SJSA1 (cell line): ENCODE measurements at regions not wholly inside any gene's neighbourhood (a gene's known extent, or its start where the extent isn't known, plus 50 kb on each side); places are given as distances from the start of the nearest gene placed in this dataset.

Experiments
- DNase-seq, 2 experiments: peaks; one replicate each; pipeline ENCODE4 v3.0.0-alpha.2; 2015 to 2020; ENCODE audit warnings: low spot score in 2 of 2, low read depth in 1 of 2
- H3K27ac ChIP-seq: fragments of 250-450 bp; sonication (Bioruptor Pico); 2 replicates; pipeline ENCODE4 v1.5.1; 2020; ENCODE audit warnings: mild to moderate bottlenecking, moderate library complexity
- H3K27me3 ChIP-seq: fragments of 250-450 bp; sonication (Bioruptor Pico); replicated peaks from 2 replicates; pipeline ENCODE4 v1.5.1; 2020; ENCODE audit warnings: mild to moderate bottlenecking, moderate library complexity
- H3K36me3 ChIP-seq: fragments of 250-450 bp; sonication (Bioruptor Pico); 2 replicates; pipeline ENCODE4 v1.5.1; 2020; ENCODE audit warnings: mild to moderate bottlenecking
- H3K4me1 ChIP-seq: fragments of 250-450 bp; sonication (Bioruptor Pico); replicated peaks from 2 replicates; pipeline ENCODE4 v1.6.1; 2021; ENCODE audit warnings: mild to moderate bottlenecking
- H3K4me3 ChIP-seq: fragments of 250-450 bp; sonication (Bioruptor Pico); 2 replicates; pipeline ENCODE4 v1.5.1; 2020; ENCODE audit warnings: mild to moderate bottlenecking
- H3K9me3 ChIP-seq: fragments of 250-450 bp; sonication (Bioruptor Pico); replicated peaks from 2 replicates; pipeline ENCODE4 v1.5.1; 2020; ENCODE audit warnings: mild to moderate bottlenecking

DNA sequence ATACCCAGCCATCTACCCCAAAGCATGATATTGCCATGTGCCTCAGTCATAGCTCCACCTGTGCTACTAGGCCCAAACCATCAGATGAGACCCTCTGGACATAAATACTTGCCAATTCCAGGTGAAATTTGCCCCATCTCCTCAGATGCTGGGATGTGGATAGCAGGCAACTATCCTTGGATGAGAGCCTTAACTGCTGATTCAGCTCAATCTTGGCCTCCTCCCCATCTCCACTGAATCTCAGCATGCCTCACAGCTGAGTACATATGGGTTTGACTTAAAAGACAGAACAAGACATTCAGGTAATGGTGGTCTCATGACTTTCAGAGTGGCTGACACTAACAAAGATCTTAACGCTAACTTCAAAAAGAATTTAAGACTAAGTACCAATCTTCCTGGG is 50.8 kb upstream of the KLHL13 start:
- no peak overlapping the region for H3K4me3 ChIP-seq
- no peak for DNase-seq
- no peaks in the 10 kb centered on the region for H3K4me1 ChIP-seq
- no peaks in the 10 kb centered on the region for H3K9me3 ChIP-seq
- H3K27ac ChIP-seq = no peak overlapping the region
- H3K36me3 ChIP-seq = no peaks in the 10 kb centered on the region
- H3K27me3 ChIP-seq = no peaks in the 10 kb centered on the region

DNA sequence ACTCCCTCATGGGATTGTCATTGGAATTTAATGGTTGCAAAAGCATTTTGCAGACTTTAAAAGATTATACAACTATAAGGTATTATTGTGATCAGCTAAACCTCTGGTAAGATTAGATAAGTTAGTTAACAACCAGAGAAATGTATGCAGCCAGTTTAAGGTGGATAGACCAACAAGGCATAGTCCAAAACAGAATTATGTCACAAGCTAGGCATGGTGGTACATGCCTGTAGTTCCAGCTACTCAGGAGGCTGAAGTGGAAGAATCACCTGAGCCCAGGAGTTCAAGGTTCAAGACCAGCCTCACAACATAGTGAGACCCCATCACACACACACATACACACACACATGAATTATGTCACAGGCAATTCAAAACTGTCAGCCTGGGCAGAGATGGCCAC is 54.7 kb upstream of the KLHL13 start:
- Histone ChIP-seq H3K27me3 (no peaks in the 10 kb centered on the region), H3K4me3 (no peak overlapping the region), H3K9me3 (no peaks in the 10 kb centered on the region), H3K36me3 (no peaks in the 10 kb centered on the region), H3K4me1 (no peaks in the 10 kb centered on the region), H3K27ac (no peak overlapping the region)
- DNase-seq = no peak

DNA sequence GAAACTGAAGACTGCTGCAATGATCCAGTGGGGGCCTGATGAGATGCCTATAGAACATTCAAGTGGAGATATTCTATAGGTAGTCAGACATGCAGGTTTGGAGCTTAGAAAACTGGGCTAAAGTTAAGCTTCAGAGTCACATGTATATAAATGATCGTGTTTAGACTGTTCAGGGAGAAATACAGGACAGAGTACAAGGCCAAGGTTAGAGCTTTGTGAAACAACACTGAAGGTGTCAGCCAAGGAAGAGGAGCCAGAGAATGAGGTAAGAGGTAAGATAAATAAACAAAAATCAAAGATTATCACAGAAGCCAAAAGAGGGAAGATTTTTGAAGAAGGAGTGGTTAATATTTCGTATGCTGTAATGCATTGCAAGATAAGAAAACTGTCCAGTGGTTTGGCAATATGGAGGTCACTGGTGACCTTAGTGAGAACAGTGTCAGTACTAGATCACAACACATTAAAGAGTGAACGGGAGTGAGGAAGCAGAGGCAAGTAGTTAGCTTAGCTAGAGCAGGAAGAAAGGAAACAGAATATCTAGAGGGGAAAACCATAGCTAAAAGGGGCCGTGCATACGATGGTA is 58.0 kb upstream of the KLHL13 start:
- Histone ChIP-seq H3K27me3 (no peaks in the 10 kb centered on the region), H3K4me1 (no peaks in the 10 kb centered on the region), H3K36me3 (no peaks in the 10 kb centered on the region), H3K4me3 (no peak overlapping the region), H3K27ac (no peak overlapping the region), H3K9me3 (no peaks in the 10 kb centered on the region)
- DNase-seq = no peak

DNA sequence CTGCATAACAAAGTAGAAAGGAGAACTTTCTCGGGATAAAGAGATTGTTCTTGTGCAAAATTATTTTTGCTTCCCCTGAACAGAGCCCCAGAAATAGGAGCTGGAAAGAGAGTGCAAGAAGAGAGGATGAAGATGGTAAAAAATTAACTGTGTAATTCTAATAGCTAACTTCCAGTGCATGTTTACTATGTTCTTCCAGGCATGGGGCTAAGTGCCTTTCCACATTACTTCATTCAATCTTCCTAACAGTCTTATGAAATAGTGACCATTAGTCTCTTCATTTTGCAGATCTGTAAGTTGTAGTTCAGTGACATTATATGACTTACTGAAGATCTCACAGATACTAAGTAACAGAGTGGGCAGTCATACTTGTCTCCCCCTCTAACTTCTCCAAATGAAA is 61.1 kb upstream of the KLHL13 start:
- no peak overlapping the region for H3K4me3 ChIP-seq
- no peaks in the 10 kb centered on the region for H3K27me3 ChIP-seq

DNA sequence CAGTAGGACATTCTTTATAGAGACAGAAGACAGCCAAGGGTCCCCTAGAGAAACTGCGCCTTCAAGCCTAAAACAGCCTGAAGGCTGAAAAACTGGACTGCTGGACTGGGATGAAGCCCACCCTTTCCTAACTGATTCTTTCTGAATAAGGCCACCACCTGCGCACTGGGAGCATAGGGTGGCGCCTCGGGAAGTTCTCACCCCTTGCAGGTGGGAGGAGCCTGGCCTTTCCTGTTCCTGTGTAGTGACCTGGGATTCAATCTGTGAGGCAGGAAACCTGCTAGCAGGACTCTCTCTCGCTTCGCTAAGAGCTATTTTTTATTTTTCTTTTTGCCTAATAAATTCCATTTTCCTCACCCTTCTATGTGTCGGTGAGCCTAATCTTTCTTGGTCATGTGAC is 61.8 kb upstream of the KLHL13 start:
- Histone ChIP-seq H3K36me3 (no peaks in the 10 kb centered on the region), H3K4me3 (no peak overlapping the region), H3K27me3 (no peaks in the 10 kb centered on the region), H3K4me1 (no peaks in the 10 kb centered on the region), H3K27ac (no peak overlapping the region), H3K9me3 (no peaks in the 10 kb centered on the region)
- DNase-seq = no peak

More for the DNA sequence above, 61.1 kb upstream of the KLHL13 start:
- no peaks in the 10 kb centered on the region for H3K9me3 ChIP-seq
- DNase-seq = no peak
- no peaks in the 10 kb centered on the region for H3K4me1 ChIP-seq
- no peaks in the 10 kb centered on the region for H3K36me3 ChIP-seq
- H3K27ac ChIP-seq = no peak overlapping the region

DNA sequence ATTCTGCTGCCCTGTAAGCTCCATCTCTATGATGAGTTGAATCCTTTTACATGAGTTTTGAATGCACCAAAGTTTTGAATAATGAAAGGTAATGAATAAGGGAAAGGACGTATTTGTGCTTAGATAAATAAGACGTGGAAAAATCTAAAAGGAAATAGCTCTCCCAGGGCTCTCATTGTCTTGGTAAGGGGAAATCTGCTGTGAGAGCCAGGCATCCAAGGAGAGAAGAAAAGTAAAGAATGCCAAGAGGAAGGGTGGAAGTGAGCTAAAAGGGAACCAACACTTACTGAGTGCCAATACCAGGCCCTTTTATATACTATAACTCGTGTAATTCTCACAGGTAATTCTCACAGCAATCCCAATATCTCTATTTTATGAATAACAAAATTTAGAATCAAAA is 62.6 kb upstream of the KLHL13 start:
- no peak overlapping the region for H3K4me3 ChIP-seq
- no peaks in the 10 kb centered on the region for H3K4me1 ChIP-seq
- no peak overlapping the region for H3K27ac ChIP-seq
- DNase-seq = no peak
- no peaks in the 10 kb centered on the region for H3K9me3 ChIP-seq
- H3K36me3 ChIP-seq = no peaks in the 10 kb centered on the region
- H3K27me3 ChIP-seq = no peaks in the 10 kb centered on the region

DNA sequence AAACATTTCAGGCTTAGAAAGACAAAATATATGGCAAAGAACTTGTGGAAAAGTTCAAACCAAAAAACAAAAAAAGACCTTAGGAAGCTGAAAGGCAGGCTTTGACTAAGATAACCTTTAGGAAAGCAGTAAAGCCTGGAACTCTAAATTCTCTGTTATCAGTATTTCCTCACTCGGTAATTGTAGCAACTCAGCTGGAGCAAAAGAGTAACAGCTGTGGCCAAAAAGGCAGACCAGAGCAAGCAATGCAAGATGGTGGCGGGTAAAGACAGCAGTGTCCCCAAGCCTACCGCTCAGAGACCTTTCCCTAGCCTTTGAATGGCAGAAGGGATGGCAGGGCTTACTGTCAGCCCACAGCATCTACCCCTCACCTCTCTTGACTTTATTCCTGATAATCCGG is 63.1 kb upstream of the KLHL13 start:
- no peaks in the 10 kb centered on the region for H3K27me3 ChIP-seq
- no peak for DNase-seq
- no peak overlapping the region for H3K27ac ChIP-seq

DNA sequence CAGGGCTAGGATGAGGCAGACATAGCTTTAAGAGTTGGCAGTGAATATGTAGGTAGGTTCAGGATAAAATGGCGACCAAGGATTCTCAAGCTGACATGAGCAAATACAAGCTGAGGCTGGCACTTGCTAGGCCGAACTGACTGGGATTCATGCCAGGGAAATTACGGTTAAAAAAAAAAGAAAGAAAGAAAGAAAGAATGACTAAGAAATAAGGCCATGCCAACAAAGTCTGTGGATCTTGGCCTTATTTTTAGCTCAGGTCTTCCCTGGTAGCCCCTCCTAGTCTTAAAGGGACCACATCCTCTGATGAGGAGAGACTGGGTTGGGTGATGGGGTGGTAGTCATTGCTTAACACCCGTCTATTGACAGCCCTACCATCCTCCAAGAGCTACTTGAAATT is 64.4 kb upstream of the KLHL13 start:
- DNase-seq = peak in 1 of 2 experiments; percentile 2
- Histone ChIP-seq H3K4me3 (no peak overlapping the region), H3K9me3 (no peaks in the 10 kb centered on the region), H3K27me3 (no peaks in the 10 kb centered on the region), H3K36me3 (no peaks in the 10 kb centered on the region), H3K27ac (no peak overlapping the region), H3K4me1 (no peaks in the 10 kb centered on the region)

More for the DNA sequence above, 63.1 kb upstream of the KLHL13 start:
- H3K9me3 ChIP-seq = no peaks in the 10 kb centered on the region
- H3K36me3 ChIP-seq = no peaks in the 10 kb centered on the region
- no peaks in the 10 kb centered on the region for H3K4me1 ChIP-seq
- H3K4me3 ChIP-seq = no peak overlapping the region

DNA sequence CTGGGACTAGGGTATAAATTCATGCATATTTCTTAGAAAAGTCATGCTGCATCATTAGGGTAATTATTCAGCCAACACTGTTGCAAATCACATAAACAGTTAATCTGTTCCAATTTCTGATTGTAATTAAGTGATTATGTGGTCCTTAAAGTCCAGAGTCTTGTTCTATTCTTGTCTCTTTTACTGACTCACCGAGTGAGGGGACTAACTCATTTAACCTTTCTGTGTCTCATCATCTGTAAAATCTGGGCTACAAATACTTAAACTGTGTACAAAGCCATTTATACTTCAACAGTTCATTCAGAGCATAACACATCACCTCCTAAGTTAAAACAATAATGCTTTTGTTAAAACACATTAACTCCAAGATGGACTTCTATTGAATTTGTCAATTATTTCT is 65.4 kb upstream of the KLHL13 start:
- Histone ChIP-seq H3K36me3 (no peaks in the 10 kb centered on the region), H3K4me3 (no peak overlapping the region), H3K4me1 (no peaks in the 10 kb centered on the region), H3K9me3 (no peaks in the 10 kb centered on the region), H3K27me3 (no peaks in the 10 kb centered on the region), H3K27ac (no peak overlapping the region)
- DNase-seq = no peak

DNA sequence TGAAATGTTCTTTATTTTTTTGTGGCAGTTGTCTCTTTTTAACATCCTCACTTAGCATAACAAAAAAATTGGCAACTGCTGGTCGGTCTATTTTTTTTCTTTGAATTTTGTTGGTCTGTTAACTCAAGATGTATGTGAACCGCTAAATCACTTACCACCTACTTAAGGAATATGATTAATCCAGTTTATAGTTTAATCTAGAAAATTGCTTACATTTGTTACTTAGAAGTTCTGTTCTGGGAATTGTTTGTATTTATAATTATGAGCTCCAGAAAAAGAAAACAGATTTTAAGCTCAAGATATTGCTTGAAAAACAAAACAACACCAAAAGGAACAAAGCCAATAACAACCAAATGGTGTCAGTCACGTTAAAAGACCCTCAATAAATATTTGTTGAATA is 66.1 kb upstream of the KLHL13 start:
- Histone ChIP-seq H3K9me3 (no peaks in the 10 kb centered on the region), H3K4me1 (no peaks in the 10 kb centered on the region), H3K36me3 (no peaks in the 10 kb centered on the region), H3K27ac (no peak overlapping the region), H3K4me3 (no peak overlapping the region), H3K27me3 (no peaks in the 10 kb centered on the region)
- DNase-seq = no peak

DNA sequence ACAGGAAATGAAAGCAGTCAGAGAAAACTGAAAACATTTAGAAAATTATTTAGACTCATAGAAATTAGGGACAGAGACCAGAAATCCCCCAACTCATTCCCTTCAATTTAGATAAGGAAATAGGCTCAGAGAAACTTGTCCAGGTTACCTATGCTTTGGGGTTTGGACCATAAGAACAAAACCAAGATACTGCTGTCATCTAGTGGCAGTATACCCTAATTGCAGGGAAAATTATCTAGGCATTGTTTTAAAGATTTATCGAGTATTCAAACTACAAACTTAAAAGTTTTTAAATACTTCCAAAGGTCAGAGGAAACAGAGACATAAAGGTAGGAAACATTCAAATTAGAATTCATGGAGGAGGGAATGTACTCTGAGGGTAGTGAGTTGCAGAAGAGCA is 67.0 kb upstream of the KLHL13 start:
- Histone ChIP-seq H3K4me1 (no peaks in the 10 kb centered on the region), H3K4me3 (no peak overlapping the region), H3K9me3 (no peaks in the 10 kb centered on the region), H3K36me3 (no peaks in the 10 kb centered on the region), H3K27me3 (no peaks in the 10 kb centered on the region), H3K27ac (no peak overlapping the region)
- DNase-seq = no peak

DNA sequence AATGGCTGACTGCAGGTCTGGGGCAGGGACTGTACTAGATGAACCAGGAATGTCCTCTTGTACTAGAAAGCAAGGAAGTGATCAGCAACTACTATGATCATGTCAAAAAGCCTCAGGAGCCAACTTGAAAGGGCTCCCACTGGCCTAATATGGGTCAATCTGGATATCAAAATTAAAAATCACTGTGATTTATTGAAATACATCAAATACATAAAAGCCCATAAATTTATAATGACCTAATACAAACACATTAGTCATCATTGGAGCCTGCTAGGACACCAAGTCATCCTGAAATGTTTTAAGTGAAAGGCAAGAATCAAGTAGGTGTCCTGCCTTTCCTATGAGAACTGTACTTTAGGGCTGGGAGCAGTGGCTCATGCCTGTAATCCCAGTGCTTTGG is 70.5 kb upstream of the KLHL13 start:
- DNase-seq = no peak
- Histone ChIP-seq H3K4me3 (no peak overlapping the region), H3K27ac (no peak overlapping the region), H3K9me3 (no peaks in the 10 kb centered on the region), H3K36me3 (no peaks in the 10 kb centered on the region), H3K27me3 (no peaks in the 10 kb centered on the region), H3K4me1 (no peaks in the 10 kb centered on the region)

DNA sequence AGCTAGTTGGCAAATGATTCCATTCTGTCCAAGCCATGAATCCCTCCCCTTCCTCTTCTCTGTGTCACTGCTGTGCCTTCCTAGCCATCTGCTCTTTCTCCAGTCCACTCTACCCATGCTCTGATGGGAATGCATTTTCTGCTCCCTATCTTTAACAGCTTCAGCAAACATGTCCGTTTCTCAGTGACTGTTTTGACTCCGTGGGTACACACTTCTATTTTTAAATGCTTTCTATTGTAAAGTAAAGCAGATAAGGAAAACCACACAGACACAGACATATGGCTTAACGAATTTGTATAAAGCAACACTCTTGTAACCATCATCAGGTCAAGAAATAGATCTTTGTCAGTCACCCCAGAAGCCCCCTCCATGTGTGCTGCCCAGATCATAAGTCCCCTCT is 72.4 kb upstream of the KLHL13 start:
- Histone ChIP-seq H3K27me3 (no peaks in the 10 kb centered on the region), H3K4me3 (no peak overlapping the region), H3K9me3 (no peaks in the 10 kb centered on the region), H3K36me3 (no peaks in the 10 kb centered on the region), H3K27ac (no peak overlapping the region), H3K4me1 (no peaks in the 10 kb centered on the region)
- DNase-seq = no peak

DNA sequence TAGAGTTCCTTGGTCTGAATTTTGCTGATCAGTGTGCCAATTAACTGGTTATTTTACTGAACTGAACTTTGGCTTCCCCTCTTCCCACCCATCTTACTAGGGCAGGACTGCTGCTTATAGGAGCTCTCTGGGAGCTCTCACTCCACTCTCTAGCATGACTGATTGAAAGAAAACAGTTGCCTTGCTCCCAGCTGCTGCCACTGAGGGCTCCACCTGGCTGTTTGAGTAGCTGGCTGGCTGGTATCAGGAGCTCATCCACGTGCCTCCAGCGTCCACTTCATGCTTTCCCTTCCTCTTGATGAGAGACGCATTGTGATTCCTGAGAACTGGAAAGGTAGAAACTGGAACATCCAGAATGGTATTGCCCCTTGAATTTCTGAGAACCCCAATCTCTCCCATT is 73.0 kb upstream of the KLHL13 start:
- Histone ChIP-seq H3K9me3 (no peaks in the 10 kb centered on the region), H3K36me3 (no peaks in the 10 kb centered on the region), H3K27me3 (no peaks in the 10 kb centered on the region), H3K4me3 (no peak overlapping the region), H3K27ac (no peak overlapping the region), H3K4me1 (no peaks in the 10 kb centered on the region)
- DNase-seq = no peak

DNA sequence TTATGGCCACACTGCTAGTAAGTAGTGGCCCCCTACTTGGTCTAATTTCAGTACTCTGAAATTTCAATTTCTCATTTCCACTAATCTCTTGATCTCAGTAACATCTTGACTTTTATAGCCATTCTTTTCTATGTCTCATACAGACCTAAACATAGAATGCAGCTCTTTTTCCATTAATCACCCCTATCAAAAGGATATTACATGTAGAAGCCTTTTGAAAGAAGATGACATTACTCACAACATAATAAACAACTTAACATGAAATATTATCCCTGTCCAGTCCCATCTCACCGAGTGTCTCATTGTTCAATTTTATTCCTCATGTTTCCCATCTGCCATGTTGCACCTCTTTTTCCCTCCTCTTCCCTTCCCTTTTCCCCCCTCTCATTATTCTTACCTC is 81.1 kb upstream of the KLHL13 start:
- Histone ChIP-seq H3K36me3 (no peaks in the 10 kb centered on the region), H3K9me3 (no peaks in the 10 kb centered on the region), H3K4me1 (no peaks in the 10 kb centered on the region), H3K4me3 (no peak overlapping the region), H3K27ac (no peak overlapping the region), H3K27me3 (no peaks in the 10 kb centered on the region)
- DNase-seq = no peak
